Astrocyte (in vitro differentiated cells and primary cell): ENCODE measurements at regions not wholly inside any gene's neighbourhood (a gene's known extent, or its start where the extent isn't known, plus 50 kb on each side); places are given as distances from the start of the nearest gene placed in this dataset.

ENCODE experiments used
- DNase-seq: peaks from one replicate; pipeline ENCODE4 v3.0.0-alpha.2; 2010; ENCODE audit warnings: low read depth
- FAIRE-seq: peaks from 2 replicates; lab custom pipeline; 2011; peaks lifted over from hg19 to GRCh38; lab: Jason Lieb, UNC
- H2AFZ ChIP-seq: 2 replicates; pipeline ENCODE4 v1.6.0; 2012; ENCODE audit warnings: low read depth, low read length, inconsistent platforms
- H3K27ac ChIP-seq: 2 replicates; pipeline ENCODE4 v1.5.1; 2011; ENCODE audit warnings: low read depth, low read length, inconsistent platforms
- H3K27me3 ChIP-seq: 2 replicates; pipeline ENCODE4 v1.6.0; 2011; ENCODE audit warnings: low read length, inconsistent platforms; ENCODE audit not compliant: insufficient read depth
- H3K36me3 ChIP-seq: 2 replicates; pipeline ENCODE4 v1.5.1; 2011; ENCODE audit warnings: low read length, inconsistent platforms; ENCODE audit not compliant: insufficient read depth
- H3K4me1 ChIP-seq: 2 replicates; pipeline ENCODE4 v1.5.1; 2011; ENCODE audit warnings: low read length, inconsistent platforms; ENCODE audit not compliant: insufficient read depth
- H3K4me2 ChIP-seq: 2 replicates; pipeline ENCODE4 v1.6.0; 2012; ENCODE audit warnings: low read length, inconsistent platforms
- H3K4me3 ChIP-seq: 2 replicates; pipeline ENCODE4 v1.5.1; 2011; ENCODE audit warnings: low read depth, mild to moderate bottlenecking, low read length, inconsistent platforms; ENCODE audit not compliant: insufficient read depth
- H3K79me2 ChIP-seq: 2 replicates; pipeline ENCODE4 v1.6.0; 2012; ENCODE audit warnings: mild to moderate bottlenecking, low read length, inconsistent platforms; ENCODE audit not compliant: insufficient read depth
- H3K9ac ChIP-seq: 2 replicates; pipeline ENCODE4 v1.6.0; 2012; ENCODE audit warnings: mild to moderate bottlenecking, low read length, inconsistent platforms
- H3K9me3 ChIP-seq: 2 replicates; pipeline ENCODE4 v1.5.1; 2012; ENCODE audit warnings: low read depth, mild to moderate bottlenecking, low read length, inconsistent platforms; ENCODE audit not compliant: insufficient read depth
- H4K20me1 ChIP-seq: 2 replicates; pipeline ENCODE4 v1.6.0; 2012; ENCODE audit warnings: low read length, inconsistent platforms; ENCODE audit not compliant: insufficient read depth
- H3K27ac Mint-ChIP-seq: one replicate; pipeline ENCODE4 v1.8.0; 2021; ENCODE audit warnings: mild to moderate bottlenecking, mixed read lengths; ENCODE audit not compliant: unreplicated experiment
- H3K27me3 Mint-ChIP-seq: one replicate; pipeline ENCODE4 v1.8.0; 2021; ENCODE audit warnings: low read depth, mixed read lengths; ENCODE audit not compliant: unreplicated experiment
- H3K36me3 Mint-ChIP-seq: one replicate; pipeline ENCODE4 v1.8.0; 2021; ENCODE audit warnings: low read depth, mixed read lengths; ENCODE audit not compliant: unreplicated experiment
- H3K4me1 Mint-ChIP-seq: one replicate; pipeline ENCODE4 v1.8.0; 2021; ENCODE audit warnings: low read depth, mixed read lengths; ENCODE audit not compliant: unreplicated experiment
- H3K4me3 Mint-ChIP-seq: one replicate; pipeline ENCODE4 v1.8.0; 2021; ENCODE audit warnings: mild to moderate bottlenecking, moderate library complexity, mixed read lengths; ENCODE audit not compliant: unreplicated experiment
- H3K9me3 Mint-ChIP-seq: one replicate; pipeline ENCODE4 v1.8.0; 2021; ENCODE audit warnings: mild to moderate bottlenecking, mixed read lengths; ENCODE audit not compliant: unreplicated experiment
- CTCF ChIP-seq: IDR thresholded peaks from 2 replicates; pipeline ENCODE4 v1.5.1; 2011; ENCODE audit warnings: low read depth, mild to moderate bottlenecking, inconsistent platforms, low read length, moderate library complexity; ENCODE audit not compliant: insufficient read depth
- EZH2 ChIP-seq: IDR thresholded peaks from 2 replicates; pipeline ENCODE4 v1.6.1; 2012; ENCODE audit warnings: mild to moderate bottlenecking, low read length, inconsistent platforms; ENCODE audit not compliant: insufficient read depth

DNA sequence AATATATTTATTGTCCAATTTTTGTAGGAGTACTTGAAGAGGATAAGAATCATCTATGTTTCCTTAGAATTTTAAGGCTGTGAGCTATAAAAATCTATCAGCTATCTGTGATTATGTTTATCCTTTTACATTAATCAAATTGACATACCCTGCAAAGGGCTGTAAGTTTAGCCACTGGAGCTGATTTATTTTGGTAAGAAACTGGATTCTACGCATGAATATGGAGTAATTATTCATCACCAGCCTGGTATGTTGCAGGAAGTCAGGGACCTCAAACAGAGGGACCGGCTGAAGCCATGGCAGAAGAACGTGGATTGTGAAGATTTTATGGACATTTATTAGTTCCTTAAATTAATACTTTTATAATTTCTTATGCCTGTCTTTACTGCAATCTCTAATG, 696.9 kb downstream of the DNAJB9 start:
- H3K4me3 Mint-ChIP-seq, result no peak overlapping the region

GRCh38 chr7:109276348-109276747, 706.7 kb downstream of the DNAJB9 start:
- no peaks in the 10 kb centered on the region for H3K36me3 Mint-ChIP-seq
- no peak overlapping the region for H3K4me3 Mint-ChIP-seq
- Histone ChIP-seq H3K36me3 (no peaks in the 10 kb centered on the region), H3K4me3 (no peak overlapping the region), H4K20me1 (no peaks in the 10 kb centered on the region), H3K9ac (no peak overlapping the region), H2AFZ (no peak overlapping the region), H3K4me2 (no peak overlapping the region), H3K79me2 (no peaks in the 10 kb centered on the region), H3K9me3 (no peaks in the 10 kb centered on the region), H3K27ac (no peak overlapping the region), H3K4me1 (no peaks in the 10 kb centered on the region), H3K27me3 (no peaks in the 10 kb centered on the region)
- H3K4me1 Mint-ChIP-seq, result no peaks in the 10 kb centered on the region
- FAIRE-seq (no peak), DNase-seq (no peak)
- H3K27me3 Mint-ChIP-seq, result no peaks in the 10 kb centered on the region
- TF ChIP-seq EZH2 (no peak), CTCF (no peak)
- H3K27ac Mint-ChIP-seq, result no peak overlapping the region
- no peaks in the 10 kb centered on the region for H3K9me3 Mint-ChIP-seq

More for the DNA sequence above, 696.9 kb downstream of the DNAJB9 start:
- Histone ChIP-seq H3K4me1 (no peaks in the 10 kb centered on the region), H3K27ac (no peak overlapping the region), H3K9ac (no peak overlapping the region), H3K27me3 (no peaks in the 10 kb centered on the region), H3K9me3 (no peaks in the 10 kb centered on the region), H2AFZ (no peak overlapping the region), H4K20me1 (no peaks in the 10 kb centered on the region), H3K79me2 (no peaks in the 10 kb centered on the region), H3K36me3 (no peaks in the 10 kb centered on the region), H3K4me2 (no peak overlapping the region), H3K4me3 (no peak overlapping the region)
- H3K9me3 Mint-ChIP-seq, result peaks cover 1% of the 10 kb centered on the region
- no peaks in the 10 kb centered on the region for H3K36me3 Mint-ChIP-seq
- FAIRE-seq (no peak), DNase-seq (no peak)
- no peak overlapping the region for H3K27ac Mint-ChIP-seq
- TF ChIP-seq CTCF (no peak), EZH2 (no peak)
- H3K27me3 Mint-ChIP-seq, result no peaks in the 10 kb centered on the region
- no peaks in the 10 kb centered on the region for H3K4me1 Mint-ChIP-seq

GRCh38 chr7:109282726-109283125, 713.1 kb downstream of the DNAJB9 start:
- Mint-ChIP-seq H3K4me1 (peaks cover 4% of the 10 kb centered on the region), H3K4me3 (no peak overlapping the region), H3K36me3 (no peaks in the 10 kb centered on the region), H3K27me3 (no peaks in the 10 kb centered on the region), H3K9me3 (peaks cover 2% of the 10 kb centered on the region), H3K27ac (no peak overlapping the region)
- H3K27ac ChIP-seq, result no peak overlapping the region
- no peaks in the 10 kb centered on the region for H3K79me2 ChIP-seq
- TF ChIP-seq EZH2 (no peak), CTCF (no peak)
- no peaks in the 10 kb centered on the region for H4K20me1 ChIP-seq
- H3K27me3 ChIP-seq, result no peaks in the 10 kb centered on the region
- no peaks in the 10 kb centered on the region for H3K36me3 ChIP-seq
- no peaks in the 10 kb centered on the region for H3K4me1 ChIP-seq
- no peak overlapping the region for H3K9ac ChIP-seq
- no peak overlapping the region for H3K4me3 ChIP-seq
- FAIRE-seq (no peak), DNase-seq (no peak)
- no peak overlapping the region for H3K4me2 ChIP-seq
- H2AFZ ChIP-seq, result no peak overlapping the region
- no peaks in the 10 kb centered on the region for H3K9me3 ChIP-seq
